SKM-1 treated with dmso at 0.1 percent for 144 hours (cell line): ENCODE measurements at regions not wholly inside any gene's neighbourhood (a gene's known extent, or its start where the extent isn't known, plus 50 kb on each side); places are given as distances from the start of the nearest gene placed in this dataset.
"Not testable (repeated sequence)": the region's sequence is repeated elsewhere in the genome, so short reads cannot be mapped to it uniquely, and the experiment has no call there.

ENCODE experiments used
- DNase-seq: peaks from one replicate; lab custom pipeline; 2025; ENCODE audit not compliant: unreplicated experiment; lab: John Stamatoyannopoulos, UW

GRCh38 chr3:31179768-31180167, 285.3 kb upstream of the GADL1 start:
- no peak for DNase-seq

GRCh38 chr3:31180274-31180673, 285.8 kb upstream of the GADL1 start:
- DNase-seq: no peak

- no peak for DNase-seq
These were observed 287.2 kb upstream of the GADL1 start for GRCh38 chr3:31181661-31182060.

- DNase-seq: no peak
These were observed 288.2 kb upstream of the GADL1 start for GRCh38 chr3:31182661-31183060.

GRCh38 chr3:31184261-31185061, 290.0 kb upstream of the GADL1 start:
- no peak for DNase-seq

GRCh38 chr3:31185062-31185357, 290.5 kb upstream of the GADL1 start:
- DNase-seq: no peak

GRCh38 chr3:31186041-31186440, 291.6 kb upstream of the GADL1 start:
- no peak for DNase-seq

- DNase-seq: no peak
These were observed 292.9 kb upstream of the GADL1 start for GRCh38 chr3:31187380-31187779.

GRCh38 chr3:31188112-31188511, 293.7 kb upstream of the GADL1 start:
- DNase-seq: no peak

GRCh38 chr3:31189330-31189729, 294.9 kb upstream of the GADL1 start:
- DNase-seq: no peak

- DNase-seq: no peak
These were observed 295.5 kb upstream of the GADL1 start for GRCh38 chr3:31189971-31190370.

GRCh38 chr3:31191354-31191753, 296.9 kb upstream of the GADL1 start:
- DNase-seq: no peak

GRCh38 chr3:31193429-31193828, 299.0 kb upstream of the GADL1 start:
- no peak for DNase-seq

GRCh38 chr3:31193871-31194270, 299.4 kb upstream of the GADL1 start:
- DNase-seq: no peak

- no peak for DNase-seq
These were observed 301.8 kb upstream of the GADL1 start for GRCh38 chr3:31196261-31196660.

GRCh38 chr3:31196881-31197364, 302.5 kb upstream of the GADL1 start:
- no peak for DNase-seq

GRCh38 chr3:31197941-31198340, 303.5 kb upstream of the GADL1 start:
- no peak for DNase-seq

GRCh38 chr3:31198890-31199289, 304.4 kb upstream of the GADL1 start:
- DNase-seq: no peak

GRCh38 chr3:31203960-31204795, 309.7 kb upstream of the GADL1 start:
- DNase-seq: no peak

GRCh38 chr3:31204796-31205056, 310.3 kb upstream of the GADL1 start:
- DNase-seq: not testable (repeated sequence)

GRCh38 chr3:31210068-31210645, 315.7 kb upstream of the GADL1 start:
- DNase-seq: peak; percentile 23

GRCh38 chr3:31213869-31214486, 318.7 kb upstream of the STT3B start:
- DNase-seq: peak; percentile 29
